HG03469 (cell line): ENCODE measurements at regions not wholly inside any gene's neighbourhood (a gene's known extent, or its start where the extent isn't known, plus 50 kb on each side); places are given as distances from the start of the nearest gene placed in this dataset.

Experiments
- ATAC-seq: cut with Tn5 transposase; IDR thresholded peaks from one replicate; pipeline ENCODE4 v1.9.1; 2021; ENCODE audit warnings: mild to moderate bottlenecking, moderate library complexity, moderate number of reproducible peaks; ENCODE audit not compliant: unreplicated experiment

GRCh38 chr1:223445402-223445801, 52.2 kb downstream of the CCDC185 start:
- ATAC-seq: no peak

GRCh38 chr1:223453902-223454301, 60.7 kb downstream of the CCDC185 start:
- no peak for ATAC-seq

GRCh38 chr1:223454959-223455358, 61.7 kb downstream of the CCDC185 start:
- no peak for ATAC-seq

- ATAC-seq: no peak
These were observed 62.3 kb downstream of the CCDC185 start for GRCh38 chr1:223455470-223455869.

- ATAC-seq: no peak
These were observed 63.5 kb downstream of the CCDC185 start for GRCh38 chr1:223456747-223457146.

- ATAC-seq: no peak
These were observed 67.5 kb downstream of the CCDC185 start for GRCh38 chr1:223460566-223461189.

- no peak for ATAC-seq
These were observed 68.9 kb downstream of the CCDC185 start for GRCh38 chr1:223462047-223462630.

GRCh38 chr1:223462866-223463404, 69.7 kb downstream of the CCDC185 start:
- no peak for ATAC-seq

- ATAC-seq: no peak
These were observed 72.9 kb downstream of the CCDC185 start for GRCh38 chr1:223466151-223466550.

- ATAC-seq: no peak
These were observed 78.4 kb downstream of the CCDC185 start for GRCh38 chr1:223471566-223471965.

GRCh38 chr1:223472057-223472456, 78.8 kb downstream of the CCDC185 start:
- ATAC-seq: no peak

- no peak for ATAC-seq
These were observed 80.6 kb downstream of the CCDC185 start for GRCh38 chr1:223473601-223474344.

- no peak for ATAC-seq
These were observed 81.6 kb downstream of the CCDC185 start for GRCh38 chr1:223474804-223475203.

GRCh38 chr1:223477456-223477855, 84.2 kb downstream of the CCDC185 start:
- ATAC-seq: no peak

GRCh38 chr1:223478606-223479005, 85.4 kb downstream of the CCDC185 start:
- ATAC-seq: no peak

- no peak for ATAC-seq
These were observed 86.0 kb downstream of the CCDC185 start for GRCh38 chr1:223479261-223479660.

- ATAC-seq: no peak
These were observed 86.7 kb downstream of the CCDC185 start for GRCh38 chr1:223479718-223480425.

GRCh38 chr1:223482132-223482531, 88.9 kb downstream of the CCDC185 start:
- no peak for ATAC-seq

GRCh38 chr1:223482766-223483165, 89.6 kb downstream of the CCDC185 start:
- ATAC-seq: peak; percentile 69

- no peak for ATAC-seq
These were observed 90.3 kb downstream of the CCDC185 start for GRCh38 chr1:223483511-223483910.

GRCh38 chr1:223486366-223486765, 93.2 kb downstream of the CCDC185 start:
- no peak for ATAC-seq
